K562 (cell line): ENCODE measurements at regions not wholly inside any gene's neighbourhood (a gene's known extent, or its start where the extent isn't known, plus 50 kb on each side); places are given as distances from the start of the nearest gene placed in this dataset.

Source experiments
- ATAC-seq: fragments of 200-7000 bp; cut with Tn5 transposase; 3 replicates; pipeline ENCODE4 v1.9.1; 2020; ENCODE audit warnings: moderate library complexity
- BruUV-seq: library from RNA; stranded (reverse); fragments of 400-500 nt; replicated peaks from 2 replicates; lab custom pipeline; 2021; lab: Mats Ljungman, UMichigan
- CTCF ChIA-PET: fragments of 300-600 bp; formaldehyde crosslinking; extraction: SDS; loops from one replicate; lab custom pipeline; 2021; ENCODE audit warnings: low intra/inter-chr PET ratio; lab: Yijun Ruan, JAX
- POLR2A ChIA-PET: fragments of 300-600, 350-650 bp; sonication (Branson Sonifier 250); formaldehyde crosslinking; extraction: SDS; loops from one replicate; lab custom pipeline; 2021; ENCODE audit warnings: antibody characterized with exemption, inconsistent platforms; lab: Yijun Ruan, JAX
- DNase-seq, 4 experiments: peaks; one replicate each; pipeline versions ENCODE4 v3.0.0 to v3.0.0-alpha.2; 2011 to 2018; ENCODE audit warnings: low spot score in 3 of 4, mixed read lengths in 3 of 4; ENCODE audit errors: extremely low read depth in 1 of 4
- FAIRE-seq: peaks from 2 replicates; lab custom pipeline; 2011; peaks lifted over from hg19 to GRCh38; lab: Jason Lieb, UNC
- H2AFZ ChIP-seq: 2 replicates; pipeline ENCODE4 v1.6.0; 2011; ENCODE audit warnings: low read depth, low read length, control low read depth, inconsistent platforms
- H3K27ac ChIP-seq: fragments of 200-600 bp; 3 replicates; pipeline ENCODE4 v1.8.0; 2011; ENCODE audit warnings: low read depth, mild to moderate bottlenecking, control low read depth, inconsistent platforms, low read length, moderate library complexity, mixed read lengths; ENCODE audit errors: extremely low read depth
- H3K27me3 ChIP-seq, 2 experiments: fragments of 300-600 bp in 1 of 2; 2 replicates in 1 of 2; 3 replicates in 1 of 2; pipeline versions ENCODE4 v1.6.0 to v1.8.0; 2011; ENCODE audit warnings: inconsistent platforms in 2 of 2, low read length in 2 of 2, mild to moderate bottlenecking in 1 of 2, mixed read lengths in 1 of 2, moderate library complexity in 1 of 2; ENCODE audit not compliant: control insufficient read depth in 2 of 2, insufficient read depth in 2 of 2
- H3K36me3 ChIP-seq: fragments of 300-600 bp; 3 replicates; pipeline ENCODE4 v1.8.0; 2011; ENCODE audit warnings: mild to moderate bottlenecking, low read length, inconsistent platforms; ENCODE audit not compliant: control insufficient read depth, insufficient read depth
- H3K4me1 ChIP-seq, 2 experiments: fragments of 200-600 bp in 1 of 2; replicated peaks in 1 of 2; 2 replicates in 1 of 2; 3 replicates in 1 of 2; pipeline versions ENCODE4 v1.5.1 to v1.8.0; 2011; ENCODE audit warnings: inconsistent platforms in 2 of 2, low read length in 2 of 2, mild to moderate bottlenecking in 1 of 2, mixed read lengths in 1 of 2, moderate library complexity in 1 of 2; ENCODE audit not compliant: control insufficient read depth in 2 of 2, insufficient read depth in 2 of 2
- H3K4me2 ChIP-seq: 2 replicates; pipeline ENCODE4 v1.6.1; 2011; ENCODE audit warnings: low read length, control low read depth, inconsistent platforms, mixed read lengths; ENCODE audit not compliant: insufficient read depth
- H3K4me3 ChIP-seq: fragments of 200-600 bp; sonication (generic), shearing (Covaris generic); 2 replicates; pipeline ENCODE4 v1.5.1; 2016; ENCODE audit warnings: control low read depth, inconsistent platforms
- H3K79me2 ChIP-seq: fragments of 200-600 bp; 3 replicates; pipeline ENCODE4 v1.8.0; 2011; ENCODE audit warnings: low read length, inconsistent platforms; ENCODE audit not compliant: control insufficient read depth, insufficient read depth
- H3K9ac ChIP-seq, 2 experiments: 2 replicates each; pipeline versions ENCODE4 v1.6.0 to v1.6.1; 2011; ENCODE audit warnings: low read depth in 2 of 2, low read length in 2 of 2, control low read depth in 1 of 2, inconsistent platforms in 1 of 2, mild to moderate bottlenecking in 1 of 2, mixed read lengths in 1 of 2; ENCODE audit not compliant: insufficient read depth in 1 of 2
- H3K9me1 ChIP-seq: one replicate; pipeline ENCODE4 v1.6.0; 2011; ENCODE audit warnings: inconsistent platforms, mild to moderate bottlenecking, low read length, moderate library complexity; ENCODE audit not compliant: control insufficient read depth, insufficient read depth
- H3K9me3 ChIP-seq: replicated peaks from 2 replicates; pipeline ENCODE4 v1.5.1; 2011; ENCODE audit warnings: low read depth, low read length, inconsistent platforms; ENCODE audit not compliant: control insufficient read depth, insufficient read depth
- H4K20me1 ChIP-seq: replicated peaks from 2 replicates; pipeline ENCODE4 v1.6.1; 2011; ENCODE audit warnings: low read length, inconsistent platforms, mixed read lengths; ENCODE audit not compliant: control insufficient read depth, insufficient read depth
- FOSL1 ChIP-seq: fragments of 200-800 bp; sonication (Bioruptor generic); conservative IDR thresholded peaks from 2 replicates; pipeline ENCODE4 v1.6.1; 2016; ENCODE audit warnings: missing genetic modification characterization, missing compliant biosample characterization
- RAD21 ChIP-seq, 2 experiments: fragments of 250-450 bp in 1 of 2; fragments of 450-650 bp in 1 of 2; sonication (Bioruptor Pico) in 1 of 2; formaldehyde crosslinking in 1 of 2; IDR thresholded peaks in 1 of 2; conservative IDR thresholded peaks in 1 of 2; 2 replicates each; pipeline versions ENCODE4 v1.4.0 to v1.8.0; 2020 to 2022; ENCODE audit warnings: mild to moderate bottlenecking in 2 of 2, moderate library complexity in 1 of 2
- U2AF2 ChIP-seq: fragments of 200-400 bp; formaldehyde crosslinking; optimal IDR thresholded peaks from 2 replicates; pipeline ENCODE3; 2017; ENCODE audit warnings: low read depth, mild to moderate bottlenecking, low read length
- ZNF197 ChIP-seq: fragments of 200-800 bp; sonication (Bioruptor generic); IDR thresholded peaks from 2 replicates; pipeline ENCODE4 v1.6.1; 2016; ENCODE audit warnings: low read depth, missing genetic modification characterization, missing compliant biosample characterization
- WGBS: fragments of 100-300 bp; shearing (Covaris generic); methylation state at CpG from one replicate; pipeline ENCODE4 v1.1.6; 2016; ENCODE audit warnings: low coverage, mixed read lengths; ENCODE audit not compliant: insufficient coverage; ENCODE audit errors: missing lambda C conversion rate; 5-methylcytosine and 5-hydroxymethylcytosine counted together
- in situ Hi-C: fragments of 300-500 bp; cut with MboI; formaldehyde crosslinking; loops from 4 replicates; pipeline ENCODE4 v1.15.0; 2018; ENCODE audit warnings: inconsistent platforms, mixed read lengths
- intact Hi-C: fragments of 100-400 bp; cut with micrococcal nuclease; formaldehyde crosslinking; loops from 2 replicates; pipeline ENCODE4 v1.14.2; 2022
- TF ChIP-seq, protein P1 (sequence below): fragments of 200-800 bp; sonication (Bioruptor generic); IDR thresholded peaks from 2 replicates; pipeline ENCODE4 v1.6.1; 2017; ENCODE audit warnings: missing genetic modification characterization, missing compliant biosample characterization

DNA sequence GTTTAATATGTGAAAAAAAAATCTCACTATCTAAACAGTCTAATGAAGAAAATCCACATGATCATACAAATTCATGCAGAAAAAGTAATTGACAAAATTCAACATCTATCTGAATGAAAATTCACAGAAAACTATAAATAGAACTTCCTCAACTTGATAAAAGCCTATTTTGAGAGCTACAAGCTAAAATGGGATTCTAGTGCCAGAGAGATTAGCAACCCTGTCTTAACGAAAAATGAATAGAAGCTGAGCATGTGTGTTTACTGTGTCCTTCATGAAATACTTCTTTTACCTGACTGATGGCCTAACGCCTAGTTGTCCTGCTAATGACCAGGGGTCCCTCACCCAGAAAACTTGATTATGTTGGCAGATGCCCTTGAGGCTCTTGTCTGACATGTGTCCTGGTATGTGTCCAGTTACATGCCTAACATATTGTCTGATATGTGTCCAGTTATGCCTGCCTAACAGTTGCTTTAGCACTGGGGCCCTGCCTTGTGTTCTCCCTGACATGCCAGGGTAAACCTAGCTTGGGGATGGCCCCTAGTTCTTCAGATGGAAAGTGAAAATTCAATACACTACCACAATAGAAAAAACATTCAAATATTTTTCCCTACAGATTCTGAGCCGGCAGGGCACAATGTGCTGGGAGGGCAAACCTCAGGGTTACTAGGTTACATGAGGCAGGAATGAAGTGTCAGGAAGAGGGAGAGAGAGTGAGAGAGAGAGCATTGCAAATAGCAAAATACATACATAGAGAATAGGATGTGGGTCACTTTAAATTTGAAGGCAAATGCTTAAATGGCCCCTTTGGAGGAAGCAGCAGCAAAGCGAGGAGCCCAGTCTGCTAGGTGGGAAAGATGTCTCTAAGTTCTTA lies 834.0 kb downstream of the CDH11 start:
- POLR2A ChIA-PET: no interaction called here
- Histone ChIP-seq H2AFZ (no peak overlapping the region), H3K9me1 (no peaks in the 10 kb centered on the region), H3K9ac (no peak overlapping the region), H3K9me3 (no peaks in the 10 kb centered on the region), H3K79me2 (no peaks in the 10 kb centered on the region), H3K4me2 (no peak overlapping the region), H3K36me3 (no peaks in the 10 kb centered on the region), H3K27ac (no peak overlapping the region), H3K27me3 (no peaks in the 10 kb centered on the region), H4K20me1 (no peaks in the 10 kb centered on the region), H3K4me3 (no peak overlapping the region), H3K4me1 (no peaks in the 10 kb centered on the region)
- CTCF ChIA-PET: no interaction called here
- TF ChIP-seq, protein P1, sequence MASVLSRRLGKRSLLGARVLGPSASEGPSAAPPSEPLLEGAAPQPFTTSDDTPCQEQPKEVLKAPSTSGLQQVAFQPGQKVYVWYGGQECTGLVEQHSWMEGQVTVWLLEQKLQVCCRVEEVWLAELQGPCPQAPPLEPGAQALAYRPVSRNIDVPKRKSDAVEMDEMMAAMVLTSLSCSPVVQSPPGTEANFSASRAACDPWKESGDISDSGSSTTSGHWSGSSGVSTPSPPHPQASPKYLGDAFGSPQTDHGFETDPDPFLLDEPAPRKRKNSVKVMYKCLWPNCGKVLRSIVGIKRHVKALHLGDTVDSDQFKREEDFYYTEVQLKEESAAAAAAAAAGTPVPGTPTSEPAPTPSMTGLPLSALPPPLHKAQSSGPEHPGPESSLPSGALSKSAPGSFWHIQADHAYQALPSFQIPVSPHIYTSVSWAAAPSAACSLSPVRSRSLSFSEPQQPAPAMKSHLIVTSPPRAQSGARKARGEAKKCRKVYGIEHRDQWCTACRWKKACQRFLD (CRISPR knock-in tag): no peak
- TF ChIP-seq FOSL1 (tag) (no peak), RAD21 (CRISPR knock-in tag; conservative IDR thresholded peaks at IDR 0.05 in 1 of 2, IDR thresholded peaks at IDR 0.05 in 1 of 2) (no peak), U2AF2 (no peak), ZNF197 (CRISPR knock-in tag) (no peak)
- 0% methylated on average over 4 of the region's 4 CpGs for WGBS
- ATAC-seq (no peak), DNase-seq (no peak), FAIRE-seq (no peak)
- intact Hi-C loops: no loop called here
- BruUV-seq: no TSS peak
- in situ Hi-C loops: no loop called here
